ENCODE measurements at regions not wholly inside any gene's neighbourhood (a gene's known extent, or its start where the extent isn't known, plus 50 kb on each side); places are given as distances from the start of the nearest gene placed in this dataset.

DNA sequence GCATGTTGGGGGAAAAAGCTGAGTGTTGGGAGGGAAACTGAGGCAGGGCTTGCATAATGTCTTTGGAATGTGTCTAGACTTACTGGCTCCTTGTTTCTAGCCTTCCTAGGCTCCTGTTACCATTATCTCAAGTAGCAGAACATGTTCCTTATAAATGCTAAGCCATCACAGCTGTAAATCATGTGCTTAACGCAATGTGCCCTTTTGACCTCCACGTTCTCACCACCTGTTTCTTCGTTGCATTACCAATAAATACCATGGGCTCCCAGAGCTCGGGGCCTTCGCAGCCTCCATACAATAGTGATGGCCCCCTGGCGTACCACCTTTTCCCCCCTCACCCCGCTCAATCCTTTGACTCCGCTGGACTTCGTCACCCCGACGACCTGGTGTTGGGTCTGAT is 54.0 kb upstream of the CWC22 start:
- TF ChIP-seq CTCF (conservative IDR thresholded peaks at IDR 0.05): no peak
- no peak for TF ChIP-seq EZH2 (IDR thresholded peaks at IDR 0.05; ENCODE audit: low read depth)
